Ovary (tissue), 3 donors: ENCODE measurements at regions not wholly inside any gene's neighbourhood (a gene's known extent, or its start where the extent isn't known, plus 50 kb on each side); places are given as distances from the start of the nearest gene placed in this dataset.

Experiments
- CTCF ChIP-seq, 3 donors: fragments of 450-650 bp in 2 of 3; fragments of 200-600 bp in 1 of 3; IDR thresholded peaks; one replicate each; pipeline versions ENCODE4 v1.5.1 to v1.8.0; 2016 to 2022; ENCODE audit warnings: antibody characterized with exemption in 3 of 3, mild to moderate bottlenecking in 1 of 3
- POLR2A ChIP-seq: fragments of 450-650 bp; IDR thresholded peaks from one replicate; pipeline ENCODE4 v1.6.1; 2017; ENCODE audit warnings: antibody characterized with exemption, mild to moderate bottlenecking, moderate library complexity
- donor health status: DM: no; HTN: no; CAD: no.

GRCh38 chr6:71091167-71091566, 134.3 kb upstream of the B3GAT2 start:
- TF ChIP-seq CTCF (IDR thresholded peaks at IDR 0.05) = no peak
- no peak for TF ChIP-seq POLR2A
